Neural progenitor cell (in vitro differentiated cells): ENCODE measurements at regions not wholly inside any gene's neighbourhood (a gene's known extent, or its start where the extent isn't known, plus 50 kb on each side); places are given as distances from the start of the nearest gene placed in this dataset.
"Not testable (repeated sequence)": the region's sequence is repeated elsewhere in the genome, so short reads cannot be mapped to it uniquely, and the experiment has no call there.

ENCODE experiments used
- DNase-seq: peaks from one replicate; pipeline ENCODE4 v3.0.0-alpha.2; 2016; ENCODE audit warnings: low spot score
- H2AFZ ChIP-seq: fragments of 200-600 bp; sonication (generic); replicated peaks from 2 replicates; pipeline ENCODE4 v1.6.1; 2016; ENCODE audit warnings: antibody characterized with exemption
- H3F3A ChIP-seq: fragments of 200-600 bp; sonication (generic); 2 replicates; pipeline ENCODE4 v1.6.1; 2016; ENCODE audit warnings: antibody characterized with exemption, low read depth
- H3K27ac ChIP-seq: fragments of 200-600 bp; sonication (generic); 2 replicates; pipeline ENCODE4 v1.5.1; 2016; ENCODE audit warnings: mild to moderate bottlenecking
- H3K27me3 ChIP-seq: fragments of 200-600 bp; sonication (generic); 2 replicates; pipeline ENCODE4 v1.6.1; 2016; ENCODE audit warnings: mild to moderate bottlenecking, moderate library complexity
- H3K36me3 ChIP-seq: fragments of 200-600 bp; sonication (generic); 2 replicates; pipeline ENCODE4 v1.5.1; 2016
- H3K4me1 ChIP-seq: fragments of 200-600 bp; sonication (generic); 2 replicates; pipeline ENCODE4 v1.6.1; 2016; ENCODE audit warnings: mixed run types
- H3K4me2 ChIP-seq: fragments of 200-600 bp; sonication (generic); 2 replicates; pipeline ENCODE4 v1.6.1; 2016
- H3K4me3 ChIP-seq: fragments of 200-600 bp; sonication (generic); 2 replicates; pipeline ENCODE4 v1.5.1; 2016
- H3K79me2 ChIP-seq: fragments of 200-600 bp; sonication (generic); 2 replicates; pipeline ENCODE4 v1.6.1; 2016; ENCODE audit warnings: low read depth
- H3K9ac ChIP-seq: fragments of 200-600 bp; sonication (generic); 2 replicates; pipeline ENCODE4 v1.6.1; 2016
- H3K9me3 ChIP-seq: fragments of 200-600 bp; sonication (generic); 2 replicates; pipeline ENCODE4 v1.5.1; 2016; ENCODE audit warnings: low read depth
- H4K20me1 ChIP-seq: fragments of 200-600 bp; sonication (generic); 2 replicates; pipeline ENCODE4 v1.6.1; 2016; ENCODE audit warnings: low read depth
- H3K27ac Mint-ChIP-seq: 3 replicates; pipeline ENCODE4 v1.8.0; 2021; ENCODE audit warnings: mixed read lengths
- H3K27me3 Mint-ChIP-seq: 2 replicates; pipeline ENCODE4 v1.8.0; 2022; ENCODE audit warnings: low read depth, mild to moderate bottlenecking, inconsistent platforms, moderate library complexity, mixed read lengths; ENCODE audit not compliant: insufficient read depth
- H3K36me3 Mint-ChIP-seq: 3 replicates; pipeline ENCODE4 v1.8.0; 2021; ENCODE audit warnings: mixed read lengths
- H3K4me1 Mint-ChIP-seq: 3 replicates; pipeline ENCODE4 v1.8.0; 2021; ENCODE audit warnings: mixed read lengths
- H3K4me3 Mint-ChIP-seq: 3 replicates; pipeline ENCODE4 v1.8.0; 2021; ENCODE audit warnings: mild to moderate bottlenecking, moderate library complexity, mixed read lengths
- H3K9me3 Mint-ChIP-seq: 3 replicates; pipeline ENCODE4 v1.8.0; 2020; ENCODE audit warnings: mixed read lengths
- CTCF ChIP-seq: fragments of 200-600 bp; sonication (generic); IDR thresholded peaks from 2 replicates; pipeline ENCODE4 v1.5.1; 2017; ENCODE audit warnings: antibody characterized with exemption, mild to moderate bottlenecking
- EZH2 ChIP-seq: fragments of 200-600 bp; sonication (generic); IDR thresholded peaks from 2 replicates; pipeline ENCODE4 v1.6.1; 2017; ENCODE audit warnings: antibody characterized with exemption, mild to moderate bottlenecking, moderate library complexity
- EZH2phosphoT487 ChIP-seq: fragments of 200-600 bp; sonication (generic); IDR thresholded peaks from 2 replicates; pipeline ENCODE4 v1.6.1; 2017; ENCODE audit warnings: antibody characterized with exemption

- no peak for TF ChIP-seq EZH2
- TF ChIP-seq CTCF, result no peak
- no peak for TF ChIP-seq EZH2phosphoT487
- Histone ChIP-seq H4K20me1 (no peaks in the 10 kb centered on the region), H3K9me3 (no peaks in the 10 kb centered on the region), H3K27me3 (no peaks in the 10 kb centered on the region), H2AFZ (no peak overlapping the region), H3K4me3 (no peak overlapping the region), H3F3A (no peaks in the 10 kb centered on the region), H3K9ac (no peak overlapping the region), H3K79me2 (no peaks in the 10 kb centered on the region), H3K4me2 (no peak overlapping the region), H3K4me1 (no peaks in the 10 kb centered on the region), H3K27ac (no peak overlapping the region), H3K36me3 (no peaks in the 10 kb centered on the region)
- Mint-ChIP-seq H3K27me3 (peaks cover 3% of the 10 kb centered on the region), H3K9me3 (no peaks in the 10 kb centered on the region), H3K4me3 (no peak overlapping the region), H3K36me3 (no peaks in the 10 kb centered on the region), H3K4me1 (no peaks in the 10 kb centered on the region), H3K27ac (no peak overlapping the region)
- DNase-seq, result no peak
Measured at GRCh38 chr2:49693961-49694360, 539.6 kb upstream of the FSHR start.

DNA sequence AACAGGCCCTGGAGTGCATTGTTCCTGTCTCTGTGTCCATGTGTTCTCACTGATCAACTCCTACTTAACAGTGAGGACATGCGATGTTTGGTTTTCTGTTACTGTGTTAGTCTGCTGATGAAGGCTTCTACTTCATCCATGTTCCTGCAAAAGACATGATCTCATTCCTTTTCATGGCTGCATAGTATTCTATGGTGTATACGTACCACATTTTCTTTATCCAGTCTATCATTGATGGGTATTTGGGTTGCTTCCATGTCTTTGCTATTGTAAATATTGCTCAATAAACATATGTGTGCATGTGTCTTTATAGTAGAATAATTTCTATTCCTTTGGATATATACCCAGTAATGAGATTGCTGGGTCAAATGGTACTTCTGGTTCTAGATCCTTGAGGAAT is 537.7 kb upstream of the FSHR start:
- not testable (repeated sequence) for H3K4me1 Mint-ChIP-seq, H3K36me3 Mint-ChIP-seq

GRCh38 chr2:49687918-49688317 is 533.6 kb upstream of the FSHR start:
- Mint-ChIP-seq H3K36me3 (no peaks in the 10 kb centered on the region), H3K27ac (no peak overlapping the region), H3K4me3 (no peak overlapping the region), H3K27me3 (no peaks in the 10 kb centered on the region), H3K9me3 (no peaks in the 10 kb centered on the region), H3K4me1 (no peaks in the 10 kb centered on the region)
- H3K4me1 ChIP-seq, result no peaks in the 10 kb centered on the region
- H3K4me3 ChIP-seq, result no peak overlapping the region
- no peaks in the 10 kb centered on the region for H4K20me1 ChIP-seq
- H3K79me2 ChIP-seq, result no peaks in the 10 kb centered on the region
- H3K9me3 ChIP-seq, result no peaks in the 10 kb centered on the region
- H3F3A ChIP-seq, result no peaks in the 10 kb centered on the region
- no peak overlapping the region for H2AFZ ChIP-seq
- H3K4me2 ChIP-seq, result no peak overlapping the region
- H3K36me3 ChIP-seq, result no peaks in the 10 kb centered on the region
- no peak for DNase-seq
- no peak overlapping the region for H3K27ac ChIP-seq
- H3K27me3 ChIP-seq, result no peaks in the 10 kb centered on the region
- no peak overlapping the region for H3K9ac ChIP-seq
- TF ChIP-seq EZH2phosphoT487 (no peak), CTCF (peak; percentile 56)

More for the DNA sequence above, 537.7 kb upstream of the FSHR start:
- not testable (repeated sequence) for H3K27ac Mint-ChIP-seq, H3K27me3 Mint-ChIP-seq, H3K27me3 ChIP-seq, H4K20me1 ChIP-seq, H3K9ac ChIP-seq, H2AFZ ChIP-seq, H3F3A ChIP-seq, H3K4me2 ChIP-seq, H3K4me1 ChIP-seq, H3K4me3 ChIP-seq, DNase-seq, H3K27ac ChIP-seq, H3K9me3 ChIP-seq, H3K79me2 ChIP-seq, H3K4me3 Mint-ChIP-seq, H3K36me3 ChIP-seq, H3K9me3 Mint-ChIP-seq

- no peak overlapping the region for H3K27ac Mint-ChIP-seq
- TF ChIP-seq EZH2, result no peak
- no peak for TF ChIP-seq CTCF
- no peak for TF ChIP-seq EZH2phosphoT487
- no peaks in the 10 kb centered on the region for H3K27me3 Mint-ChIP-seq
- Histone ChIP-seq H3K9ac (no peak overlapping the region), H3F3A (no peaks in the 10 kb centered on the region), H3K27ac (no peak overlapping the region), H3K36me3 (no peaks in the 10 kb centered on the region), H3K27me3 (no peaks in the 10 kb centered on the region), H3K4me3 (no peak overlapping the region), H3K4me2 (no peak overlapping the region), H3K4me1 (no peaks in the 10 kb centered on the region), H4K20me1 (no peaks in the 10 kb centered on the region), H3K79me2 (no peaks in the 10 kb centered on the region), H3K9me3 (no peaks in the 10 kb centered on the region), H2AFZ (no peak overlapping the region)
- no peaks in the 10 kb centered on the region for H3K9me3 Mint-ChIP-seq
- no peaks in the 10 kb centered on the region for H3K36me3 Mint-ChIP-seq
- H3K4me1 Mint-ChIP-seq, result no peaks in the 10 kb centered on the region
- no peak overlapping the region for H3K4me3 Mint-ChIP-seq
- no peak for DNase-seq
Measured at GRCh38 chr2:49686897-49687442, 532.7 kb upstream of the FSHR start.
